ENCODE measurements at regions not wholly inside any gene's neighbourhood (a gene's known extent, or its start where the extent isn't known, plus 50 kb on each side); places are given as distances from the start of the nearest gene placed in this dataset.

- DNase-seq (ENCODE audit: low read depth) = no peak
- TF ChIP-seq CTCF (IDR thresholded peaks at IDR 0.05; ENCODE audit: low read depth, low read length, missing control alignments) = no peak
- no peak overlapping the region for H3K4me3 ChIP-seq (ENCODE audit: low read depth, low read length)
These were observed 132.0 kb upstream of the FZD8 start for GRCh38 chr10:35774109-35774508.

GRCh38 chr10:35770817-35771355 is 128.8 kb upstream of the FZD8 start:
- no peak for TF ChIP-seq CTCF (IDR thresholded peaks at IDR 0.05; ENCODE audit: low read depth, low read length, missing control alignments)
- DNase-seq (ENCODE audit: low read depth) = no peak
- H3K4me3 ChIP-seq (ENCODE audit: low read depth, low read length) = no peak overlapping the region

GRCh38 chr10:35769795-35770194 is 127.7 kb upstream of the FZD8 start:
- TF ChIP-seq CTCF (IDR thresholded peaks at IDR 0.05; ENCODE audit: low read depth, low read length, missing control alignments) = no peak
- no peak overlapping the region for H3K4me3 ChIP-seq (ENCODE audit: low read depth, low read length)
- DNase-seq (ENCODE audit: low read depth) = no peak

DNA sequence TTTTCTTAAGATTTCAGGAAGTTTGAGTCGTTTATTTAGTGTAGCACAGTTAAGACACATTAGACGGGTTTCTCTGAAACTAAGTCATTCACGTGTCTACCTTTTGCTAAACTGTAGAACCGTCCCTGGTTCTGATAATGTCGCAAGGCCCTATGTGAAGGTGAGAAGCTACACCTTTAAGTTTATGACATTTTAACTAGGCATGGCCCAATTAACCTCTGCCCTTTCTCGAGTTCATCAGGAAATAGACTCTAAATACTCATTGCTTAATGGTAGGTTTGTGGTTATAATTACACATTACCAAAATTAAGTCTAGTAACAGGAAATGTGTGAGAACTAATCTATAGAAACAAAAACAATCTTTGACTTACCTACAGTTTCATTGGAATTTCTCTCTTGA is 126.6 kb upstream of the FZD8 start:
- no peak overlapping the region for H3K4me3 ChIP-seq (ENCODE audit: low read depth, low read length)
- TF ChIP-seq CTCF (IDR thresholded peaks at IDR 0.05; ENCODE audit: low read depth, low read length, missing control alignments) = no peak
- DNase-seq (ENCODE audit: low read depth) = no peak

GRCh38 chr10:35768011-35768410 is 125.9 kb upstream of the FZD8 start:
- TF ChIP-seq CTCF (IDR thresholded peaks at IDR 0.05; ENCODE audit: low read depth, low read length, missing control alignments) = no peak
- no peak for DNase-seq (ENCODE audit: low read depth)
- no peak overlapping the region for H3K4me3 ChIP-seq (ENCODE audit: low read depth, low read length)

DNA sequence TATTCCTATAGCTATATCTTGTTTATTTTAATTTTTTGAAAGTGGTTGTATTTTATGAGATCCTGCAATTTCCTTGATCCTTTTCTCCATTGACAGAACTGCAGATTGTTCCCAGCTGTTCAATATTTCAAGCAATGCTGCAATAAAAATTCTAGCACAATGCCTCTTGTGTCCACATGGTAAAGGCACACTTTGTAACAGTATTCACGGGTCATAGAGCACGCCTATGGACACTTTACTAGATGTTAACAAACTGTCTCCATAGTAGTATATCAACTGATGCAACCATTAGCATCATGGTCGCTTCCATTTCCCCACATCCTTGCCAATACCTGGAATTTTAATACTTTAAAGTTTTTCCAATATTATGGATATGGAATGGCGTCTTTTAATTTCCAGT is 123.9 kb upstream of the FZD8 start:
- no peak for TF ChIP-seq CTCF (IDR thresholded peaks at IDR 0.05; ENCODE audit: low read depth, low read length, missing control alignments)
- DNase-seq (ENCODE audit: low read depth) = no peak
- no peak overlapping the region for H3K4me3 ChIP-seq (ENCODE audit: low read depth, low read length)

GRCh38 chr10:35765066-35765527 is 123.0 kb upstream of the FZD8 start:
- H3K4me3 ChIP-seq (ENCODE audit: low read depth, low read length) = no peak overlapping the region
- no peak for TF ChIP-seq CTCF (IDR thresholded peaks at IDR 0.05; ENCODE audit: low read depth, low read length, missing control alignments)
- no peak for DNase-seq (ENCODE audit: low read depth)
